ENCODE measurements at regions not wholly inside any gene's neighbourhood (a gene's known extent, or its start where the extent isn't known, plus 50 kb on each side); places are given as distances from the start of the nearest gene placed in this dataset.
A peak's percentile ranks its signal among the peaks of the same experiment; 100 is the strongest.
"Not testable (repeated sequence)": the region's sequence is repeated elsewhere in the genome, so short reads cannot be mapped to it uniquely, and the experiment has no call there.

GRCh38 chr12:11446372-11446771 lies 51.0 kb upstream of the PRB2 start:
- DNase-seq = no peak

- DNase-seq = no peak
Observed at GRCh38 chr12:11457996-11458645, 62.8 kb upstream of the PRB2 start.

- DNase-seq = no peak
Observed at GRCh38 chr12:11460343-11461023, 65.1 kb upstream of the PRB2 start.

- DNase-seq = no peak
Observed at GRCh38 chr12:11461433-11461832, 66.1 kb upstream of the PRB2 start.

- no peak for DNase-seq
Observed at GRCh38 chr12:11477110-11477509, 81.7 kb upstream of the PRB2 start.

GRCh38 chr12:11482955-11483354 lies 87.6 kb upstream of the PRB2 start:
- no peak for DNase-seq

- peak; percentile 60 for DNase-seq
Observed at GRCh38 chr12:11486623-11487444, 91.5 kb upstream of the PRB2 start.

GRCh38 chr12:11496157-11496851 lies 100.9 kb upstream of the PRB2 start:
- DNase-seq = no peak

GRCh38 chr12:11497438-11497837 lies 102.1 kb upstream of the PRB2 start:
- no peak for DNase-seq

GRCh38 chr12:11497995-11498394 lies 102.6 kb upstream of the PRB2 start:
- no peak for DNase-seq

GRCh38 chr12:11498574-11498973 lies 103.2 kb upstream of the PRB2 start:
- DNase-seq = not testable (repeated sequence)

- DNase-seq = no peak
Observed at GRCh38 chr12:11499806-11500187, 104.4 kb upstream of the PRB2 start.

- no peak for DNase-seq
Observed at GRCh38 chr12:11500188-11500860, 105.0 kb upstream of the PRB2 start.

- DNase-seq = no peak
Observed at GRCh38 chr12:11500861-11501230, 105.5 kb upstream of the PRB2 start.

GRCh38 chr12:11508699-11509098 lies 113.3 kb upstream of the PRB2 start:
- no peak for DNase-seq

GRCh38 chr12:11509326-11509725 lies 114.0 kb upstream of the PRB2 start:
- DNase-seq = no peak

- DNase-seq = no peak
Observed at GRCh38 chr12:11510671-11511070, 115.3 kb upstream of the PRB2 start.

- DNase-seq = no peak
Observed at GRCh38 chr12:11513288-11513687, 117.9 kb upstream of the PRB2 start.

- DNase-seq = no peak
Observed at GRCh38 chr12:11517080-11517479, 121.7 kb upstream of the PRB2 start.

- DNase-seq = no peak
Observed at GRCh38 chr12:11524446-11524845, 125.0 kb upstream of the ETV6 start.

- DNase-seq = no peak
Observed at GRCh38 chr12:11534064-11534463, 115.4 kb upstream of the ETV6 start.

GRCh38 chr12:11535127-11535526 lies 114.3 kb upstream of the ETV6 start:
- no peak for DNase-seq

GRCh38 chr12:11539156-11539555 lies 110.3 kb upstream of the ETV6 start:
- DNase-seq = no peak
